ENCODE measurements at regions not wholly inside any gene's neighbourhood (a gene's known extent, or its start where the extent isn't known, plus 50 kb on each side); places are given as distances from the start of the nearest gene placed in this dataset.

DNA sequence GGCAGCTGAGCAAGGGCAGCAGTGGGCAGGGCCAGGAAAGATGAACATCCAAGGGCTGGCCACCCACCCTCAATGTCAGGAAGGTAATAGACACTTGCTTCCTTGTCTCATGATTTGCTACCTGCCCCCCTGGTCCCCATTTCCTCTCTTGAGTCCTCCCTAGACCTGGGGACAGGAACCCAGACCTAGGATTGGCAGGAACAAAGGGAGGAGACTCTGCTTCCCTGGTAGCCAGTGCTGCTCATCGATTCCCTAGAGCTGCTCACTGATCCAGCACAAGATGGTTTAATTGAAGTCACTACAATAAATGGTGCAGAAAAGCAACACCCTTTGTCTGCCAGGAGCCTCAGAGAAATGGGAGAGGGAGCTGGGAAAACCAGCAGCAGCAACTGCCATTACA lies 67.8 kb upstream of the CHST1 start:
- TF ChIP-seq POLR2A (IDR thresholded peaks at IDR 0.05) (no peak), POLR2AphosphoS5 (IDR thresholded peaks at IDR 0.05) (no peak)
- TF ChIP-seq, protein P1, sequence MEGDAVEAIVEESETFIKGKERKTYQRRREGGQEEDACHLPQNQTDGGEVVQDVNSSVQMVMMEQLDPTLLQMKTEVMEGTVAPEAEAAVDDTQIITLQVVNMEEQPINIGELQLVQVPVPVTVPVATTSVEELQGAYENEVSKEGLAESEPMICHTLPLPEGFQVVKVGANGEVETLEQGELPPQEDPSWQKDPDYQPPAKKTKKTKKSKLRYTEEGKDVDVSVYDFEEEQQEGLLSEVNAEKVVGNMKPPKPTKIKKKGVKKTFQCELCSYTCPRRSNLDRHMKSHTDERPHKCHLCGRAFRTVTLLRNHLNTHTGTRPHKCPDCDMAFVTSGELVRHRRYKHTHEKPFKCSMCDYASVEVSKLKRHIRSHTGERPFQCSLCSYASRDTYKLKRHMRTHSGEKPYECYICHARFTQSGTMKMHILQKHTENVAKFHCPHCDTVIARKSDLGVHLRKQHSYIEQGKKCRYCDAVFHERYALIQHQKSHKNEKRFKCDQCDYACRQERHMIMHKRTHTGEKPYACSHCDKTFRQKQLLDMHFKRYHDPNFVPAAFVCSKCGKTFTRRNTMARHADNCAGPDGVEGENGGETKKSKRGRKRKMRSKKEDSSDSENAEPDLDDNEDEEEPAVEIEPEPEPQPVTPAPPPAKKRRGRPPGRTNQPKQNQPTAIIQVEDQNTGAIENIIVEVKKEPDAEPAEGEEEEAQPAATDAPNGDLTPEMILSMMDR (IDR thresholded peaks at IDR 0.05 in 8 of 11, conservative IDR thresholded peaks at IDR 0.05 in 3 of 11), result no peak
